OCI-LY1 (cell line): ENCODE measurements at regions not wholly inside any gene's neighbourhood (a gene's known extent, or its start where the extent isn't known, plus 50 kb on each side); places are given as distances from the start of the nearest gene placed in this dataset.

Experiments
- CTCF ChIP-seq: fragments of 200-600 bp; sonication (generic), shearing (Covaris generic); IDR thresholded peaks from 2 replicates; pipeline ENCODE4 v1.5.1; 2017; ENCODE audit warnings: mild to moderate bottlenecking, antibody characterized with exemption, low read length, moderate library complexity, mixed read lengths
- EZH2 ChIP-seq: fragments of 200-600 bp; sonication (generic), shearing (Covaris generic); IDR thresholded peaks from 2 replicates; pipeline ENCODE4 v1.8.0; 2017; ENCODE audit warnings: borderline replicate concordance, mixed run types, mild to moderate bottlenecking, antibody characterized with exemption, low read length, moderate library complexity, mixed read lengths

GRCh38 chr3:87413814-87414213, 137.4 kb upstream of the POU1F1 start:
- TF ChIP-seq CTCF: no peak
- TF ChIP-seq EZH2: no peak
